ENCODE measurements at regions not wholly inside any gene's neighbourhood (a gene's known extent, or its start where the extent isn't known, plus 50 kb on each side); places are given as distances from the start of the nearest gene placed in this dataset.

- Histone ChIP-seq H3K36me3 (ENCODE audit: control insufficient read depth, insufficient read depth, low read length) (no peaks in the 10 kb centered on the region), H3K9me3 (peaks cover 4% of the 10 kb centered on the region; the same call in 1 of the 2 replicates), H3K4me1 (no peaks in the 10 kb centered on the region; the same call in 1 of the 2 replicates), H3K4me3 (ENCODE audit: low read depth, low read length) (no peak overlapping the region), H3K27me3 (replicated peaks; ENCODE audit: control insufficient read depth, insufficient read depth, low read length) (no peaks in the 10 kb centered on the region)
- ChIA-PET POLR2A (no interaction called here), CTCF (no interaction called here)
- no TSS peak for BruUV-seq (replicated peaks)
- Mint-ChIP-seq H3K4me1 (ENCODE audit: low read depth, unreplicated experiment) (no peaks in the 10 kb centered on the region), H3K4me3 (ENCODE audit: unreplicated experiment) (no peak overlapping the region), H3K27ac (ENCODE audit: unreplicated experiment) (no peak overlapping the region), H3K9me3 (ENCODE audit: unreplicated experiment) (no peaks in the 10 kb centered on the region), H3K36me3 (ENCODE audit: insufficient read depth, unreplicated experiment) (no peaks in the 10 kb centered on the region), H3K27me3 (ENCODE audit: insufficient read depth, unreplicated experiment) (no peaks in the 10 kb centered on the region)
- no peak for TF ChIP-seq CTCF (IDR thresholded peaks at IDR 0.05; ENCODE audit: insufficient read depth in 1 of 2, low read depth in 1 of 2, low read length in 1 of 2, severe bottlenecking in 1 of 2, unreplicated experiment in 1 of 2)
- DNase-seq: no peak
- intact Hi-C loops (cut with micrococcal nuclease; ENCODE audit: unreplicated experiment): no loop called here
Measured at GRCh38 chr1:221841251-221841982, 99.5 kb upstream of the DUSP10 start.

- no peak overlapping the region for H3K4me3 Mint-ChIP-seq (ENCODE audit: unreplicated experiment)
- POLR2A ChIA-PET: no interaction called here
- peaks cover 4% of the 10 kb centered on the region; the same call in 1 of the 2 replicates for H3K9me3 ChIP-seq
- H3K27ac Mint-ChIP-seq (ENCODE audit: unreplicated experiment): no peak overlapping the region
- no peaks in the 10 kb centered on the region for H3K4me1 Mint-ChIP-seq (ENCODE audit: low read depth, unreplicated experiment)
- no peak overlapping the region for H3K4me3 ChIP-seq (ENCODE audit: low read depth, low read length)
- intact Hi-C loops (cut with micrococcal nuclease; ENCODE audit: unreplicated experiment): no loop called here
- no peaks in the 10 kb centered on the region for H3K9me3 Mint-ChIP-seq (ENCODE audit: unreplicated experiment)
- BruUV-seq (replicated peaks): no TSS peak
- H3K4me1 ChIP-seq: no peaks in the 10 kb centered on the region
- no peak for DNase-seq
- no peaks in the 10 kb centered on the region for H3K27me3 Mint-ChIP-seq (ENCODE audit: insufficient read depth, unreplicated experiment)
- no peak for TF ChIP-seq CTCF (IDR thresholded peaks at IDR 0.05; ENCODE audit: insufficient read depth in 1 of 2, low read depth in 1 of 2, low read length in 1 of 2, severe bottlenecking in 1 of 2, unreplicated experiment in 1 of 2)
- H3K36me3 ChIP-seq (ENCODE audit: control insufficient read depth, insufficient read depth, low read length): no peaks in the 10 kb centered on the region
- H3K36me3 Mint-ChIP-seq (ENCODE audit: insufficient read depth, unreplicated experiment): no peaks in the 10 kb centered on the region
- no peaks in the 10 kb centered on the region for H3K27me3 ChIP-seq (replicated peaks; ENCODE audit: control insufficient read depth, insufficient read depth, low read length)
- CTCF ChIA-PET: no interaction called here
Measured at GRCh38 chr1:221840511-221841243, 98.8 kb upstream of the DUSP10 start.

GRCh38 chr1:221839782-221840395 is 98.0 kb upstream of the DUSP10 start:
- CTCF ChIA-PET: no interaction called here
- no peaks in the 10 kb centered on the region for H3K36me3 Mint-ChIP-seq (ENCODE audit: insufficient read depth, unreplicated experiment)
- POLR2A ChIA-PET: no interaction called here

More at GRCh38 chr1:221839782-221840395, 98.0 kb upstream of the DUSP10 start:
- TF ChIP-seq CTCF (IDR thresholded peaks at IDR 0.05; ENCODE audit: insufficient read depth in 1 of 2, low read depth in 1 of 2, low read length in 1 of 2, severe bottlenecking in 1 of 2, unreplicated experiment in 1 of 2): no peak
- Mint-ChIP-seq H3K27ac (ENCODE audit: unreplicated experiment) (no peak overlapping the region), H3K4me3 (ENCODE audit: unreplicated experiment) (no peak overlapping the region), H3K27me3 (ENCODE audit: insufficient read depth, unreplicated experiment) (no peaks in the 10 kb centered on the region), H3K9me3 (ENCODE audit: unreplicated experiment) (no peaks in the 10 kb centered on the region), H3K4me1 (ENCODE audit: low read depth, unreplicated experiment) (no peaks in the 10 kb centered on the region)
- Histone ChIP-seq H3K4me1 (no peaks in the 10 kb centered on the region), H3K27me3 (replicated peaks; ENCODE audit: control insufficient read depth, insufficient read depth, low read length) (no peaks in the 10 kb centered on the region), H3K36me3 (ENCODE audit: control insufficient read depth, insufficient read depth, low read length) (no peaks in the 10 kb centered on the region), H3K9me3 (peaks cover 4% of the 10 kb centered on the region; the same call in 1 of the 2 replicates), H3K4me3 (ENCODE audit: low read depth, low read length) (no peak overlapping the region)
- intact Hi-C loops (cut with micrococcal nuclease; ENCODE audit: unreplicated experiment): no loop called here
- no TSS peak for BruUV-seq (replicated peaks)
- peak in 1 of 2 experiments; percentile 40 for DNase-seq

Measured in Caco-2 (cell line).